ENCODE measurements at regions not wholly inside any gene's neighbourhood (a gene's known extent, or its start where the extent isn't known, plus 50 kb on each side); places are given as distances from the start of the nearest gene placed in this dataset.
"Not testable (repeated sequence)": the region's sequence is repeated elsewhere in the genome, so short reads cannot be mapped to it uniquely, and the experiment has no call there.

DNA sequence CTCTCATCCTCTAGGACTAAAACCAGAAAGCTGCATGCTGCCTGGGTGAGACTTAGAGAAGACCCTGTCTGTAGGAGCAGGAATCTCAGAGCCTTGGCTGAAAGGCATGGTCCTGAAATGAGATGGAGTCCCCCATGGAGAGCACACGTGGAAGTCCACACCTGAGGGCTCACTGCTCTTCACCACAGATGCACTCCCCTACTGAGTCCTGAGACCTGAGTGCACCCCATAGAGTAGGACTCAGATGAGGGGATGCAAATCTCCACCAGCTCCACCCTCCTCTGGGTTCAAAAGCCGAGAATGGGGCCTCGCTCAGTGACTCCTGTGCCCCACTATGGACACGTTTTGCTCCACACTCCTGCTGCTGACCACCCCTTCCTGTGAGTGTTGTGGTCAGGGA is 171.4 kb upstream of the TP53TG3 start:
- H2AFZ ChIP-seq (ENCODE audit: low read depth, low read length, poor library complexity, severe bottlenecking); H3K9me3 ChIP-seq (ENCODE audit: control insufficient read depth in 1 of 2, insufficient read depth in 1 of 2, low read depth in 1 of 2, low read length in 2 of 2); RAD21 ChIA-PET (ENCODE audit: low non-redundant PET in 1 of 2, low total read pairs in 2 of 2, uncharacterized antibody in 2 of 2, unreplicated experiment in 2 of 2); H3K9me2 ChIP-seq (ENCODE audit: insufficient read depth); intact Hi-C loops (cut with micrococcal nuclease); H3K4me1 ChIP-seq (ENCODE audit: control insufficient read depth in 1 of 2, insufficient read depth in 2 of 2, low read length in 2 of 2); H3K27ac ChIP-seq (ENCODE audit: low read depth, low read length); DNase-seq (ENCODE audit: low read depth, low spot score); H3K4me2 ChIP-seq (ENCODE audit: low read length); H3K27me3 ChIP-seq (ENCODE audit: insufficient read depth, low read length); CTCF ChIA-PET; H3K79me2 ChIP-seq (ENCODE audit: insufficient read depth, low read length); H3K36me3 ChIP-seq (ENCODE audit: control insufficient read depth in 1 of 2, insufficient read depth in 2 of 2, low read length in 2 of 2); H4K20me1 ChIP-seq (ENCODE audit: insufficient read depth); POLR2A ChIA-PET; H3K9ac ChIP-seq (ENCODE audit: low read length); BruUV-seq (replicated peaks); H3K4me3 ChIP-seq (replicated peaks in 1 of 2; ENCODE audit: low read depth in 1 of 2, low read length in 2 of 2); ATAC-seq: not testable (repeated sequence)

GRCh38 chr16:32845572-32845971 is 169.6 kb upstream of the TP53TG3 start:
- H3K4me3 ChIP-seq (replicated peaks in 1 of 2; ENCODE audit: low read depth in 1 of 2, low read length in 2 of 2); H3K79me2 ChIP-seq (ENCODE audit: insufficient read depth, low read length); H3K27ac ChIP-seq (ENCODE audit: low read depth, low read length); H3K4me2 ChIP-seq (ENCODE audit: low read length); H2AFZ ChIP-seq (ENCODE audit: low read depth, low read length, poor library complexity, severe bottlenecking); intact Hi-C loops (cut with micrococcal nuclease); H3K9me2 ChIP-seq (ENCODE audit: insufficient read depth); H4K20me1 ChIP-seq (ENCODE audit: insufficient read depth); POLR2A ChIA-PET; DNase-seq (ENCODE audit: low read depth, low spot score); BruUV-seq (replicated peaks); H3K36me3 ChIP-seq (ENCODE audit: control insufficient read depth in 1 of 2, insufficient read depth in 2 of 2, low read length in 2 of 2); ATAC-seq; H3K9ac ChIP-seq (ENCODE audit: low read length); RAD21 ChIA-PET (ENCODE audit: low non-redundant PET in 1 of 2, low total read pairs in 2 of 2, uncharacterized antibody in 2 of 2, unreplicated experiment in 2 of 2); H3K4me1 ChIP-seq (ENCODE audit: control insufficient read depth in 1 of 2, insufficient read depth in 2 of 2, low read length in 2 of 2); CTCF ChIA-PET; H3K27me3 ChIP-seq (ENCODE audit: insufficient read depth, low read length); H3K9me3 ChIP-seq (ENCODE audit: control insufficient read depth in 1 of 2, insufficient read depth in 1 of 2, low read depth in 1 of 2, low read length in 2 of 2): not testable (repeated sequence)

GRCh38 chr16:32842844-32843243 is 166.9 kb upstream of the TP53TG3 start:
- BruUV-seq (replicated peaks); ATAC-seq; H4K20me1 ChIP-seq (ENCODE audit: insufficient read depth): not testable (repeated sequence)

DNA sequence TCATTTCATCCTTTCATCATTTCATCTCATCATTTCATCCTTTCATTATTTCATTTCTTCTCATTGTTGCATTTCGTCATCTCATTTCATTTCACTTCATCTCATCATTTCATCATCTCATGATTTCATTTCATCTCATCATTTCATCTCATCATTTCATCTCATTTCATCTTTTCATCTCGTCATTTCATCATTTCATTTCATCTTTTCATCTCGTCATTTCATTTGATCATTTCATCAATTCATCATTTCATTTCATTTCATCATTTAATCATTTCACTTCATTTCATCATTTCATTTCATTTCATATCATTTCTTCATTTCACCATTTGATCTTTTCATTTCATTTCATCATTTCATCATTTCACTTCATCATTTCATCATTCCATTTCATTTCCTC is 131.3 kb upstream of the TP53TG3 start:
- ATAC-seq; H3K27ac ChIP-seq (ENCODE audit: low read depth, low read length); H3K4me2 ChIP-seq (ENCODE audit: low read length); POLR2A ChIA-PET; H3K36me3 ChIP-seq (ENCODE audit: control insufficient read depth in 1 of 2, insufficient read depth in 2 of 2, low read length in 2 of 2); intact Hi-C loops (cut with micrococcal nuclease); H3K9ac ChIP-seq (ENCODE audit: low read length); RAD21 ChIA-PET (ENCODE audit: low non-redundant PET in 1 of 2, low total read pairs in 2 of 2, uncharacterized antibody in 2 of 2, unreplicated experiment in 2 of 2); H3K79me2 ChIP-seq (ENCODE audit: insufficient read depth, low read length); BruUV-seq (replicated peaks); H3K9me3 ChIP-seq (ENCODE audit: control insufficient read depth in 1 of 2, insufficient read depth in 1 of 2, low read depth in 1 of 2, low read length in 2 of 2); H3K4me1 ChIP-seq (ENCODE audit: control insufficient read depth in 1 of 2, insufficient read depth in 2 of 2, low read length in 2 of 2); H3K4me3 ChIP-seq (replicated peaks in 1 of 2; ENCODE audit: low read depth in 1 of 2, low read length in 2 of 2); H3K9me2 ChIP-seq (ENCODE audit: insufficient read depth); DNase-seq (ENCODE audit: low read depth, low spot score); H2AFZ ChIP-seq (ENCODE audit: low read depth, low read length, poor library complexity, severe bottlenecking); H3K27me3 ChIP-seq (ENCODE audit: insufficient read depth, low read length); H4K20me1 ChIP-seq (ENCODE audit: insufficient read depth); CTCF ChIA-PET: not testable (repeated sequence)

More at GRCh38 chr16:32842844-32843243, 166.9 kb upstream of the TP53TG3 start:
- CTCF ChIA-PET; RAD21 ChIA-PET (ENCODE audit: low non-redundant PET in 1 of 2, low total read pairs in 2 of 2, uncharacterized antibody in 2 of 2, unreplicated experiment in 2 of 2); H3K4me2 ChIP-seq (ENCODE audit: low read length); H2AFZ ChIP-seq (ENCODE audit: low read depth, low read length, poor library complexity, severe bottlenecking); H3K27me3 ChIP-seq (ENCODE audit: insufficient read depth, low read length); H3K9ac ChIP-seq (ENCODE audit: low read length); H3K36me3 ChIP-seq (ENCODE audit: control insufficient read depth in 1 of 2, insufficient read depth in 2 of 2, low read length in 2 of 2); H3K4me3 ChIP-seq (replicated peaks in 1 of 2; ENCODE audit: low read depth in 1 of 2, low read length in 2 of 2); H3K9me3 ChIP-seq (ENCODE audit: control insufficient read depth in 1 of 2, insufficient read depth in 1 of 2, low read depth in 1 of 2, low read length in 2 of 2); H3K4me1 ChIP-seq (ENCODE audit: control insufficient read depth in 1 of 2, insufficient read depth in 2 of 2, low read length in 2 of 2); H3K27ac ChIP-seq (ENCODE audit: low read depth, low read length); H3K79me2 ChIP-seq (ENCODE audit: insufficient read depth, low read length); H3K9me2 ChIP-seq (ENCODE audit: insufficient read depth); DNase-seq (ENCODE audit: low read depth, low spot score); intact Hi-C loops (cut with micrococcal nuclease); POLR2A ChIA-PET: not testable (repeated sequence)

DNA sequence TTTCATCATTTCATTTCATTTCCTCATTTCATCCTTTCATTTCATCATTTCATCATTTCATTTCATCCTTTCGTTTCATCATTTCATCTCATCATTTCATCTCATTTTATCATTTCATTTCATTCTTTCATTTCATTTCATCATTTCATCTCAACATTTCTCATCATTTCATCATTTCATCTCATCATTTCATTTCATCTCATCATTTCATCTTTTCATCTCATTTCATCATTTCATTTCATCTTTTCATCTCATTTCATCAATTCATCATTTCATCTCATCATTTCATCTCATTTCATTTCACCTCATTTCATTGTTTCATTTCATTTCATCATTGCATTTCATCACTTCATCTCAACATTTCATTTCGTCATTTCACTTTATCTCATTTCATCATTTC is 129.7 kb upstream of the TP53TG3 start:
- CTCF ChIA-PET; H3K79me2 ChIP-seq (ENCODE audit: insufficient read depth, low read length); intact Hi-C loops (cut with micrococcal nuclease); H3K9me3 ChIP-seq (ENCODE audit: control insufficient read depth in 1 of 2, insufficient read depth in 1 of 2, low read depth in 1 of 2, low read length in 2 of 2); BruUV-seq (replicated peaks); H3K9me2 ChIP-seq (ENCODE audit: insufficient read depth); H3K27me3 ChIP-seq (ENCODE audit: insufficient read depth, low read length); H3K4me3 ChIP-seq (replicated peaks in 1 of 2; ENCODE audit: low read depth in 1 of 2, low read length in 2 of 2); DNase-seq (ENCODE audit: low read depth, low spot score); H2AFZ ChIP-seq (ENCODE audit: low read depth, low read length, poor library complexity, severe bottlenecking); H3K9ac ChIP-seq (ENCODE audit: low read length); RAD21 ChIA-PET (ENCODE audit: low non-redundant PET in 1 of 2, low total read pairs in 2 of 2, uncharacterized antibody in 2 of 2, unreplicated experiment in 2 of 2); POLR2A ChIA-PET; H3K4me2 ChIP-seq (ENCODE audit: low read length); H3K36me3 ChIP-seq (ENCODE audit: control insufficient read depth in 1 of 2, insufficient read depth in 2 of 2, low read length in 2 of 2); H4K20me1 ChIP-seq (ENCODE audit: insufficient read depth); H3K4me1 ChIP-seq (ENCODE audit: control insufficient read depth in 1 of 2, insufficient read depth in 2 of 2, low read length in 2 of 2); H3K27ac ChIP-seq (ENCODE audit: low read depth, low read length); ATAC-seq: not testable (repeated sequence)

All from HCT116 (cell line).